ENCODE measurements at regions not wholly inside any gene's neighbourhood (a gene's known extent, or its start where the extent isn't known, plus 50 kb on each side); places are given as distances from the start of the nearest gene placed in this dataset.

DNA sequence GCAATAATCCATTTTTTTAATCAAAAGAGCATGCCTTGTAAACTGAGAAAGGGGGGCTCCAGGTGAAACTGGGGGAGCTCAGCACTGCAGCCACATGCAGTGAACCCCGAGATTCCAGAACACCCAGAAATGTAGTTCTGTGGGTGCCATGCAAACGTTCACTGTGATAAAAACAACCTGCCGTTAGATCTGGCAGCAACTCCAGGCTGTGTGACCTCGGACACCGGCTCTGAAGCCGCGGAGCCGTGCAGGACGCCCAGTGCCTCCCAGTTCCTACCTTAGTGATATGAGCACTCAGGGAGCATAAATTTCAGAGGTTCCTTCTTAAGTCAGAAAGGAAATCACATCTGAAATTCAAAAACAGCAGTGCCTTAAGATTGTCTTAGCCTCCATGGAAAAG lies 85.4 kb upstream of the THBS2 start:
- DNase-seq, result no peak

DNA sequence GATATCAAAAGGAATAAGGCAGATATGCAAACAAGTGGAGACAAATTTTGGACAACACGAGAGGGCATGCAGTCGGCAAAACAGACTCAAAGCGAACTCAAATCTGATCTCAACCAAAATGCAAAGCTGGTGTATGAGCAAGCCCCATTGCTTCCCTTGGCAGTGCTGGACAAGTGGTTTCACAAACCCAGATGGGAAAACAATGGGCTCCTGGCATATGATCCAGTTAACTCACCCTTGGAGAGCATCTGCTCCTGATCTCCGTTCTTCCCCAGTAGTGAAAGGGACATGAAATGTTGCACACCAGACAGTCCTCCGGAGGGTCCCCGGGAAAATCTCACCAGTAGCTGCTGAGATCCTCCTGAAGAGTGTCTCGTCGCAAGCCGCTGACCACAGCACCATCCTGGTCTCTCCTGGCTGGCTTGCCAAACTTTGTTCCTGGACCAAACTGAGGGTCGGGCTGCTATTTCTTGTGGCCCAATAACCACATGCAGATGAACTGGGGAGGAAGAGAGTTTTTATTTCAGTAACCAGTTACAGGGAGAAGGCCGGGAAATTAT lies 84.3 kb upstream of the THBS2 start:
- DNase-seq, result no peak

DNA sequence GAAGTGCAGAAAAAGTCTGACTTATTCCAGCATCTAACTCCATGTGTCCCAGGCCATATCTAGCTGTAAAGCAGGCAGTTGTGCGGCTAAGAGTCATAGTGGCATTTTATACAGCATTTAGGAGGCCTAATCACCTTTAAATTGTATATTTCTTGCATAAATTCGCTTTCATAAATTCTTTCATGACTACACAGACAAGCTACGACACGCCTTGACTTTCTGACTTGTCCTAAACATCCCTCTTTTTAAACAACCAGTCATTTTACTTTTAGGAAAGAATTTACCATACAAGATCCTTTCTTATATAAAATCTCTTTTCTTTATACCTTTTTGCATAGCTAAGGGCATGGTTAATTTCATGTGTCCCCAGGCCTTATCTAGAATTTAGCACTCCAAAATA lies 81.7 kb upstream of the THBS2 start:
- no peak for DNase-seq

DNA sequence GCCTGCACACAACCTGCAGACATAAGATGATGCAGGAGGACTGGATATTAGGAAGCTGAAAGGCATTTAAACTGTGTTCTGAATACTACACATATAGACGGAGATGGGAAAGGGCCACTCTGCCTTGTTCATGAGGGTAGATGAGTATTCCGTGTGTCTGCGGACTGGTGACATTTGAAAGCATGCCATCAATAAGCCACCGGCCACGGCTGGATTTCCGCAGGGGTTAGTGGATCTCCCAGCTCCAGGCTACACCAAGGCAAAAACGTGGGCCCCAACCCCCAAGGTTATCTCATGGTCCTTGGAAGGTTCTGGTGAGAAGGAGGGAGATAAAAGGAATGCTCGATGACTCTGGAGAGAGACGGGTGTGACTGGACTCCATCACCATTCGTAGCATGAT lies 78.6 kb upstream of the THBS2 start:
- DNase-seq, result no peak

DNA sequence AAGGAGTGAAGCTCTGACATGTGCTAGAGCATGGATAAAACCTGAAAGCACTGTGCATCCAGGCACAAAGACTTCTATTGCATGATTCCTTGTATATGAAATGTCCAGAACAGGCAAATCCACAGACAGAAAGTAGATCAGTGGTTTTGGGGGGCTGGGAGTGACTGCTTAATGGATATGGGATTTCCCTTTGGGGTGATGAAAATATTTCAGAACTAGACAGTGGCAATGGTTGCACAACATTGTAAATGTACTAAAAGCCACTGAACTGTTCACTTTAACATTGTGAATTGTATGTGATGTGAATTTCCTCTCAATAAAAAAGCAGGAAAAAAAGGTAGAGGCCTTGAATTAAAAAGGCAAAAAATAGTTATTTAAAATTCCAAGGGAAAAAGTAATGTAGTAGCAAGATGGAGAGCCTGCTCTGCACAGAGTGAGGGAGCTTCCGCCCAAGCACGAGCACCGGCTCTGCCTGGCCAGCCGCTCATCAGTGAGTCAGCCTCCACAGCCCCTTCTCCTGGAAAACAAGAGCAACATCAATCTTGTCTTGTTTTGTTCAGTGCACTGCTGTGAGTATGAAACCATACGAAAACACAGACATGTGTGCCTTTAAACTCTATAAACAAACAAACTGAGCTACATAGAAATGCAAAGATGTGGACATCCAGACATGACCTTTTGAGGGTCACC lies 74.6 kb upstream of the THBS2 start:
- no peak for DNase-seq

DNA sequence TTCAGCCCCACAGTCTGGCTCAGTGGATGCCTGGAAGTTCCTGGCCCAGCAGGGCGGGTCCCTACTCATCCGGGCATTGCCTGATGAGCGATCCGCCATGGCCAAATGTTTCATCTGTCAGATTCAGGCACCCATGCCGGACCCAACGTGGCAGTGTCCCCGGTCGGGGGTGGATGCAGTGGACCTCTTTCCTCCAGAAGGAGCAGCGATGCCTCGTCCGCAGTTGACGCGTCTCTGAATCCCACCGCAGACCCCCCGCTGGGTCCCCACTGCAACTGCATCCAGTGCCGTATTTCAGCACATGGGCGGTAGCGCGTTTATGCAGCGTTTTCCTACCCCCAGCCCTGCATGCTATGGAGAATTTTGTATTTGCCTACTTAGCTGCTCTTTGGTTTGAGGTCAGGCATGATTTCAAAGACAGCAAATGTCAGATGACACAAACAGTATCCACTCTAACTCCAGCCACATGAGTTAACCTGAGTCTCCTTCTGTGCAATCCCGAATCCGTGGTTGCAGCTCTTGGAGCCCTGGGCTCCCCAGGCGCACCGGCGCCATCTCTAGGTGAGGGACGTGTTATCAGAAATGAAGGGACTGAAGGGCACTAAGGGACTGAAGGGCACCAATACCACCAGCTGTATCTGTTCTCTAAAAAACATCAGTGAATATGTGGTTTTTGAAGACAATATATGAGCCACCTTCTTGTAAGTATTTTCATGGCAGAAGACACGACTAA lies 72.6 kb upstream of the THBS2 start:
- DNase-seq, result peak; percentile 35

DNA sequence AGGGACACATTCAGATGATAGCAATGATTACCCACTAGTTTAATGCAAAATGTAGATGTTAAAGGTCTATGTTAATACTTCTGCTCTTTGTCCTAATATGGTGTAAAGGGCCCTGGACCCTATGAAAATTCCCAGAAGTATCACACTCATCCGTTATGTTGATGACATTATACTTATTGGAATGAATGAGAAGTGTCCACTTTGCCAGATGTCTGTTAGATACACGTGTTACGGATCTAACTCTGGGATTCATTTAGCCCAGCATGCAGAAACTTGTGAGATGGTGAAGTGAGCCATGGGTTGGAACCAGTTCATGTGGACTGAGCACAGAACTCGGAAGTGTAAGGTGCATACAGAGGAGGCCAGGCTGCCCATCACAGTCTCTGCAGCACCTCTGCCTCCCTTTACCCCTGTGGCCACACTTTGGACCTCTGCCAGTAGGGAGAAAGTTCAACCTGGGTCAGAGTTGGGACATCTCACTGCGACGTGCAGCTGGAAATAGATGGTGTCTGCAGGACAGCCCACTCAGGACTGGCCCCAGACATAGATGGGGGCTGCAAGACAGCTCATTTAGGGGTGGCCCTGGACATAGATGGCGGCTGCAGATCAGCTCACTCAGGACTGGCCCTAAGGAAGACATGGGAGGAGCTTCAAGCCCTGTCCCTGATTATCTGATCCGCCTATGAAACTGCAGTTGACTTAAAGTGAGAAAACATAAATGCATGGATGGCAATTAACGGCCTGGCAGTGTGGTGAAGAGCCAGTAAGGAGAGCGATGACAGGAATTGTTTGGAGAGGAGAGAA lies 71.2 kb upstream of the THBS2 start:
- no peak for DNase-seq

DNA sequence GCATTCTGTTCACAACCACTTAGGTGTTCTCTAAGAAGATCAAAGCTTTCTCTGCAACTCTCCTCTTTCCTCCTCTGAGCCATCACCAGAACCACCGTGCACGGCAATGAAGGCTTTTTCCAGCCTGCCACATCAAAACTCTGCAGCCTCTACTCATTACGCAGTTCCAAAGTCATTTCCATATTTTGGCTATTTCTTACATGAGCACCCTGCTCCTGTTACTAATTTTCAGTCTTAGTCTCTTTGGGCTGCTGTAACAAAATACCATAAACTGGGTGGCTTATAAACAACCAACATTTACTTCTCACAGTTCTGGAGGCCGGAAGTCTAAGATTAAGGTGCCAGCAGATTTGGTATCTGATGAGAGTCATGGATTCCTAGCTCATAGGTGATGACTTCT lies 70.4 kb upstream of the THBS2 start:
- no peak for DNase-seq

DNA sequence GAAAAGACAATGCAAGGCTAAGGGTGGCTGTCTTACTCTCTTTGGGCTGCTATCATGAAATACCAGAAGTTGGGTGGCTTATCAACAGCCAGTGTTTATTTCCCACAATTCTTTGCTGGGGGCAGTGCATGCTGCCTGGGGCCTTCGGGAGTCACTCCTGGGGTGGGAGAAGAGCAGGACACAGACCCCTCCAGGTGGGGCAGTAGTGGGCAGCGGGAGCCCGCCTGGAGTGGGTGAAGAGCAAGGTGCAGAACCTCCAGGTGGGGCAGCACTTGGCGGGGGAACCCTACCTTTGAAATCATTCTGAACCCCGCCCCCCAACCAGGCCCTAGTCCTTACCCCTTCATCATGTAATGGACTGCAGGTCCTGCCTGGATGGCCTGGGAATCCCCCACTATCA lies 69.6 kb upstream of the THBS2 start:
- no peak for DNase-seq

DNA sequence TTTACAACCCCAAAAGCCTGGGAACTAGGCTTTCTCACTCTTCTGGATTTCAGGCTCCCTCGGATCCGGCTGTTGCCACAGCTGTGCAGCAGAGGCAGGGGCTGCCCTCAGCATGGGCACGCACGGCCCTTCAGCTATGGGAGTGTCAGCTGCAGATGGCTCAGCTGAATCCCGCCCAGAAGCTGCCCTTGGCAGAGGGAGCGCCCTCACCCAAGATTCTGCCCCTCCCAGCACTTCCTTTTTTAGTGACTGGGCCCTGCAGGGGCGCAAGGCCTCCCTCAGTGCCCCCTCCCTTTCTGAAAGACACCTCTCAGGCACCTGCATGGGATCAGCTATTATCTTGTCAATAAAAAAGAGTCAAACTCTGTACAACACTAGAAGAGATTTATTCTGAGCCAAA lies 67.9 kb upstream of the THBS2 start:
- no peak for DNase-seq

DNA sequence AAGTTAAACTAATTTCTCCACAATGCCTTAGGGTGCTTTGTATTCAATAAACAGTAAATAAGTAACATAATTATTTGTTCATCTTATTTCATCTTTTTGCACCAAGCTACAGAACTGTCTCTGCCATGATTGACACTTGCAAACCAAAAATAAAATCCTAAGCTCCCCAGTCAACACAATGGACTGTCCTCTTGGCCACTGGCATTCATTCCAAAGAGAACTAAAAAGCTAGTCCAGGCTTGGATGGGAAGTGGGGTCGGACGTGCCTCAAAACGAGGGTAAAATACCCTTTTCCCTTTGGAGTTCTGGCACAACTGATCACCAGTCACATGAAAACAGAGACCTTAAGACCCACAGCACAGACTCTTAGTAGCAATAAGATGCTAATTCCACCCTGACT lies 66.4 kb upstream of the THBS2 start:
- DNase-seq, result no peak

DNA sequence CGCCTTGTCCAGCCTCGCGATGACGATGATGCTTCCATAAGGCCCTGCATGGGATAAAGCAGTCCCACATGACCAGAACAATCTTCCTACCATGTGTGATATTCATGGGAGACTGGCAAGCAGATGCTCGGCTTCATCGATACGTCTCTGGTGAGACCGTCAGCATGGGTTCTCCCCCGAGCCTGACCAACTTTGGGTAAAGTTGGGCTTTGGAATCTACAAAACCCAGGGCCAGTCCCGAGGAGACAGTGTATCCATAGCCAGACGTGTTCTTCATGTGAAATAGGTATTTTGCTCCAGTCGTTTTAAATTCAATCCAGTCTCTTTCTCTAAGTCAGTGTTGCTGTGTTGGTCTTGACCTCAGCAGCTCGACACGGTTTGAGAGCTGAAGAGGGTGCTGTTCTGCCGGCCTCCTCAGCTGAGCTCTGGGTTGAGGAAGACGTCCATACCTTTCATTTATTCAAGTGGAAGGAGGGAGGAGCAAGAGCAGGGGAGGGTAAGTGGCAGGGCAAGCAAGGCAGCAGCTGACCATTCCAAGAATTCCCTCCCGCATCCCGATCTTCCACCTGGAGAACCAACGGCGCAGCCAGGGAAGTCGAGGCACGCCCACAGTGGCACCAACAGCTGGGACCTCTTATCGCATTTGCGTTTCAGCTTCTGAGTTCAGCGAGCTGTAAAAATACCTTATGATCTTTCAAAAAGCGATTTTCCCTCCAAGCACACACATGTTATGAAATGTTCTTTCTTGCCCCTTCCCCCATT lies 64.0 kb upstream of the THBS2 start:
- no peak for DNase-seq

DNA sequence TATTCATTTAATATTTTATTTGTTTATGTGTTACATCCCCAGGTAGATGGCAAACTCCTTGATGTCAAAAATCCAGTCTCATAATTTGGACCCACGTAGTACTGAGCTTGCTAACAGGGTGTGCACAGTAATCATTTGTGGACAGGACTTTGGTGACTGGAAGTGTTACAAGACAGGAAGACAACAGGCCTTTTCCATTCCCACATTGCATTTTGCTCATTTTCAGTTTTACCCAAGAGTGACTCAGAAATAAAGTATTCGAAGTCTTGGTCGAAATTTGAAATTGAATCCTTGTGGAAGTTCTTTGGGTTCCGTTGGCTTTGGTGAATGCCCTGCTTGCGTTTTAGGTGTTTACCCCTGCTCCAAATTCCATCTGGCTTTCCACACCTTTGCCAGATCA lies 63.0 kb upstream of the THBS2 start:
- no peak for DNase-seq

DNA sequence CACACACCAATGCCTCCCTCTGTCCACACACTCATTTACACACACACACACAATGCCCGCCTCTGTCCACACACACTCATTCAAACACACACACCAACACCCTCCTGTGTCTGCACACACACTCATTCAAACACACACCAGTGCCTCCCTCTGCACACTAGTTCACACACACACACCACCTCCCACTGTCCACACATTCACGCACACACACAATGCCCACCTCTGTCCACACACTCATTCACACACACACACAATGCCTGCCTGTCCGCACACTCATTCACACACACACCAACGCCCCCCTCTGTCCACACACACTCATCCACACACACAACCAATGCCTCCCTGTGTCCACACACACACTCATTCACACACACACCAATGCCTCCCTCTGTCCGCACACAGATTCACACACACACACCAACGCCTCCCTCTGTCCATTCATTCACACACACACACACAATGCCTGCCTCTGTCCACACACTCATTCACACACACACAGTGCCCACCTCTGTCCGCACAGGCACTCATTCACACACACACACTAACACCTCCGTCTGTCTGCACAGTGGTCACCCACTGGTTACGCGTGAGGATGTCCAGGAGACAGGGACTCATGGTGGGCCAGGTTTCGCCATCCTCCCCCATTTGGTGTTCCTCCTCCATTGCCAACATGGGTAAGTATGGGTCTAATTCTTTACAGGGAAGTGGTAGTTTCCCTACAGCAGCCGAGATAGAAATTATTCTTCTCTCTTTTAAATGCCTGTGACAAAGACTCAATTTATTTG lies 62.4 kb upstream of the THBS2 start:
- no peak for DNase-seq

DNA sequence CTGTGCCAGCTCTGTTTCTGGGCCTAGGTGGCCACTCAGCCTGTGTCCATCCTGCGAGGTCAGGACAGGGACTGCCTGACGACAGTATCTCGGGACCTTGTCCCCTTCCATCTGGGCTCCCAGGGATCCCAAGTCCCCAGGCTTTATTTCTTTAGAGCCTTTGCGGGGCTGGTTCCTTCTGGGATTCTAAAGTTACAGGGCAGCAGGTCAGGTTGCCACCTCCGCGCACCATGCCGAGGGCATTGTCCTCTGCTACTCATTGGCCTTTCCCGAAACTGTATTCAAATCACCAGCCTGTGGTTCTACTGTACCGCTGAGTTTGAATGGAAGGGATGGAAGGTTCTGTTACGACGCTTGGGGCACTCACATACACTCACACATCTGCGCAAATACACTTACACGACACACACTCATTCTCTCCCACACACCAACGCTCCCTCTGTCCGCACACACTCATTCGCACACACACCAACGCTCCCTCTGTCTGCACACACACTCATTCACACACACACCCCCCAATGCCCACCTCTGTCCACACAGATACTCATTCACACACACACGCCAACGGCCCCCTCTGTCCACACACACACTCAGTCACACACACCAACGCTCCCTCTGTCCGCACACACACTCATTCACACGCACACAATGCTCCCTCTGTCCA lies 59.8 kb upstream of the THBS2 start:
- DNase-seq, result no peak

DNA sequence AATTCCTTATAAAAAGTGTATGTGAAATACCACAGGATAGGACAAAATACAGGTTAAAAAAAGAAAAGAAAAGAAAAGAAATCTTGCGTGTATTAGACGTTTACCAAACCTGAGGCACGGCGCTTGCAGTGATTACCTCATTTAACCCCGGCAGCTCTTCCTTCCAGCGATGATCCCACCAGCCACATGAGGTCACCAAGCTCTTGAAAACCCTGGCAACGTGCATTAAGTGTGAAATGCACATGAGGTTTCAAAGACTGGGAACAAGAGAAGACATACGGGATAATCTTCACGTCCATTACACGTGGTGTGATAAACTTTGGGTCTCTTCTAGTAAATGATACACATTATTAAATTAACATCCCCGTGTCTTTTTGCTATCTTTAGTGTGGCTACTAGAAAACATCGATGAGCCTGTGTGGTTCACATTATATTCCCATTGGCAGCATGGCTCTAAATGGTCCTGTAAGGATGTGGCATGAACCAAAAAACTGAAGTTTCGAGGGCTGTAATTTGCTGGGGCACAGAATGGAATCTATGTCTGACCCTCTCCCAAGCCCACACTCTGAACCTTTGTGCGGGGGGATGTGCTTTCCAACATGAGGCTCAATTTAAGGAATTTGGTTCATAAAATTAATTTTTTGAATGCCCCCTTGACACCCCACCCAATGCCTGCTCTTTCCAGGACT lies 59.2 kb upstream of the THBS2 start:
- DNase-seq, result no peak

DNA sequence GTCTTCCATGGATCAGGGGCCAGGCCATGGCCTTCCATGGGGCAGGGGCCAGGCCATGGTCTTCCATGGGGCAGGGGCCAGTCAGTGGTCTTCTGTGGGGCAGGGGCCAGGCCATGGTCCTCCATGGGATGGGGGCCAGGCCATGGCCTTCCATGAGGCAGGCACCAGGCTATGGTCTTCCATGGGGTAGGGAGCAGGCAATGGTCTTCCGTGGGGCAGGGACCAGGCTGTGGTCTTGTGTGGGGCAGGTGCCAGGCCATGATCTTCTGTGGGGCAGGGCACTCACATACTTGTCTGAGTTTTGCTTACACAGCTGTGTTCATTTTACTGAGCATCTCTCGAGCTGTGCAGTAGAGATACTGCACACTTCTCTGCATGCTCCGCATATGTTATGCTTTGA lies 57.3 kb upstream of the THBS2 start:
- DNase-seq, result no peak
